ENCODE measurements at regions not wholly inside any gene's neighbourhood (a gene's known extent, or its start where the extent isn't known, plus 50 kb on each side); places are given as distances from the start of the nearest gene placed in this dataset.
"Not testable (repeated sequence)": the region's sequence is repeated elsewhere in the genome, so short reads cannot be mapped to it uniquely, and the experiment has no call there.

DNA sequence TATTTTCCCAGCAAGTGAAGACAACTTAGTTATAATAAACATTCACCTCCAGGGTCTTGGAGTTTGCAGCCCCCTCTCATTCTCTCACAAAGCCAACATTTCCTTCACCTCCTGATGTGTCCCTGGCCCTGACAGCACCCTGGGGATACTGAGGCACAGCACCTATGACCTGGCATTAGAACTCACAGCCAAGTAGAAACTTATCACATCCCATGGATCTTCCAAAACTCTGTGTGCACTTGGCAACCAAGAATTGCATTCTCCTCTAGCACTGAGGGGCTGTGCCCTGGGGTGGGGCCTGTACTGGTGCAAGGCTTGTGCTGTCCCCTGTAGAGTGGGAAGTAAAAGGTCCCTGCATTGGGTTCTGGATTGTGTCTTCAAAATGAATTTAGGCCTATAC is 116.7 kb upstream of the IGLL5 start:
- H3K4me1 ChIP-seq (ENCODE audit: control insufficient read depth, insufficient read depth, low read length) = no peaks in the 10 kb centered on the region
- peaks cover 22% of the 10 kb centered on the region for H3K27me3 ChIP-seq (ENCODE audit: control insufficient read depth, insufficient read depth, low read length, poor library complexity, severe bottlenecking)
- H3K36me3 ChIP-seq (ENCODE audit: control insufficient read depth, insufficient read depth, low read length) = no peaks in the 10 kb centered on the region
- no peaks in the 10 kb centered on the region for H3K9me3 ChIP-seq (ENCODE audit: control insufficient read depth, low read length)
- H3K4me3 ChIP-seq (ENCODE audit: insufficient read depth, low read depth, low read length) = no peak overlapping the region
- no peak overlapping the region for H3K27ac ChIP-seq (ENCODE audit: insufficient read depth, low read depth, low read length, poor library complexity, severe bottlenecking)

DNA sequence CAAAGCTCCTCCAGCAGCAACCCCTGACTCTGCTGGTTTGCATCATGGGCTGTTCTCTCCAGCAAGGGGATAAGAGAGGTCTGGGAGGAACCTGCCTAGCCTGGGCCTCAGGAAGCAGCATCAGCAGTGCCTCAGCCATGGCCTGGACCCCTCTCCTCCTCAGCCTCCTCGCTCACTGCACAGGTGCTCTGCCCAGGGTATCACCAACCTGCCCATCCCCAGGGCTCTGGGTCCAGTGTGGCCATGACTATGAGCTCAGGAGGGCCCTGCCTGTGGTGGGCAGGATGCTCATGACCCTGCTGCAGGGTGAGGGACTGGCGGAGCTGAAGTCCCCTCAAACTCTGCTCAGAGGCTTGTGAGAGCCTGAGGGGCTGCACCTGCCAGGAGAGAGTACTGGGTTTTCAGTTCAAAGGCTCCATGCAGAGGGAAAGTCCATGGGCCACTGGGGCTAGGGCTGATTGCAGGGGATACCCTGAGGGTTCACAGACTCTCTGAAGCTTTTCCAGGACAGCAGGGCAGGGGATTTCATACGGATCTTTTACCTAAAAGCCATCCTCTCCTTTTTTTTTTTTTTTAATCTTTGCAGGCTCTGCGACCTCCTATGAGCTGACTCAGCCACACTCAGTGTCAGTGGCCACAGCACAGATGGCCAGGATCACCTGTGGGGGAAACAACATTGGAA is 115.8 kb upstream of the IGLL5 start:
- H3K4me1 ChIP-seq (ENCODE audit: control insufficient read depth, insufficient read depth, low read length) = no peaks in the 10 kb centered on the region
- no peaks in the 10 kb centered on the region for H3K36me3 ChIP-seq (ENCODE audit: control insufficient read depth, insufficient read depth, low read length)
- no peak overlapping the region for H3K27ac ChIP-seq (ENCODE audit: insufficient read depth, low read depth, low read length, poor library complexity, severe bottlenecking)
- peaks cover 20% of the 10 kb centered on the region for H3K27me3 ChIP-seq (ENCODE audit: control insufficient read depth, insufficient read depth, low read length, poor library complexity, severe bottlenecking)
- 74 to 77% methylated on average over 4 of the region's 4 CpGs for WGBS, 2 experiments
- no peak overlapping the region for H3K4me3 ChIP-seq (ENCODE audit: insufficient read depth, low read depth, low read length)
- no peaks in the 10 kb centered on the region for H3K9me3 ChIP-seq (ENCODE audit: control insufficient read depth, low read length)

DNA sequence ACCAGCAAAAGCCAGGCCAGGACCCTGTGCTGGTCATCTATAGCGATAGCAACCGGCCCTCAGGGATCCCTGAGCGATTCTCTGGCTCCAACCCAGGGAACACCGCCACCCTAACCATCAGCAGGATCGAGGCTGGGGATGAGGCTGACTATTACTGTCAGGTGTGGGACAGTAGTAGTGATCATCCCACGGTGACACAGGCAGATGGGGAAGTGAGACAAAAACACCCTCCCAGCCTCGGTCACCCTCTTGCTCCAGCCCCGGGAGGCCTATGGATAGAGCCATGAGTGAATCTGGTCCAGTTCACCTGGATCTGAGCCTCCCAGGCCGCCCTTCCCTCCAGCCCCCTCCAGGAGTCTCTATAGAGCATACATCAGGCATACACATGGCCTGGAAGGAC is 115.2 kb upstream of the IGLL5 start:
- no peaks in the 10 kb centered on the region for H3K4me1 ChIP-seq (ENCODE audit: control insufficient read depth, insufficient read depth, low read length)
- peaks cover 18% of the 10 kb centered on the region for H3K27me3 ChIP-seq (ENCODE audit: control insufficient read depth, insufficient read depth, low read length, poor library complexity, severe bottlenecking)
- WGBS, 2 experiments = 82 to 87% methylated on average over 9 of the region's 9 CpGs
- no peaks in the 10 kb centered on the region for H3K9me3 ChIP-seq (ENCODE audit: control insufficient read depth, low read length)
- no peak overlapping the region for H3K27ac ChIP-seq (ENCODE audit: insufficient read depth, low read depth, low read length, poor library complexity, severe bottlenecking)
- H3K4me3 ChIP-seq (ENCODE audit: insufficient read depth, low read depth, low read length) = no peak overlapping the region
- H3K36me3 ChIP-seq (ENCODE audit: control insufficient read depth, insufficient read depth, low read length) = no peaks in the 10 kb centered on the region

DNA sequence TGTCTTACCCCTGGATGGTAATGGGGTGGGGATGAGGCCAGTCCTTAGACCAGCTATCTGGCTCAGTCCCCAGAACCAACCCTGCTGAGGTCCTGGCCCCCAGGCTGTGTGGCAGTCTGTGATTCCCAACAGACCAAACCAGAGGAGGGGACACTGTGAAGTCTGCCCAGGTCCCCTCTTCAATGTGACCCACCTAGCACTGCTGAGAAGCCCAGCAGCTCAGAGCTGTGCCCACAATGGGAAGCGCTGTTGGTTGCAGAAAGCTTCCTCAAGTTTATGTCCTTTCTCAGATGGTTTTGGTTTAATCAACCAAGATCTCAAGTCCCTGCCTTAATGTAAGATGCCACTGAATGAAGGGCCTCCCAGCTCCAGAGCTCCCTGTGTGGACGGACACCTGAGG is 114.7 kb upstream of the IGLL5 start:
- Histone ChIP-seq H3K27ac (ENCODE audit: insufficient read depth, low read depth, low read length, poor library complexity, severe bottlenecking) (no peak overlapping the region), H3K27me3 (ENCODE audit: control insufficient read depth, insufficient read depth, low read length, poor library complexity, severe bottlenecking) (peaks cover 21% of the 10 kb centered on the region)

DNA sequence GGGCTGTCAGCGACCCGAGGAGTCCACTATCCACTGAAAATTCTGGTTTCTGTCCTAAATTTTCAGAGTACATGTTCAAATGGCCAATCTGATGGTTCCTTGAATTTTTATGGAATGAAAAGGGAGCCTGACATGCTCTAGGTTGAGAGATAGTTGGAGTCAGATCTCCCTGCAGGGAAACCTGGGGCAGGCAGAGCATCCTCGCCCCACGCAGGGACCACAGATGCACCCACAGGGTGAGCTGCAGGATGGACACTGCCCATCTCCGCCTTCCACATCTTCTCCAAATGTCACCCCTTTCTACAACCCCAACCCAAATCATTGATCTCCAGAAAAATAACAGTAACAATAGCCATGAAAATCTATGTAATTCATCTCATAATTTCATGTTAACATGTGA is 114.2 kb upstream of the IGLL5 start:
- WGBS, 2 experiments = 85 to 90% methylated on average over 5 of the region's 5 CpGs
- H3K27me3 ChIP-seq (ENCODE audit: control insufficient read depth, insufficient read depth, low read length, poor library complexity, severe bottlenecking) = peaks cover 21% of the 10 kb centered on the region

More for the DNA sequence above, 114.7 kb upstream of the IGLL5 start:
- no peaks in the 10 kb centered on the region for H3K4me1 ChIP-seq (ENCODE audit: control insufficient read depth, insufficient read depth, low read length)
- H3K36me3 ChIP-seq (ENCODE audit: control insufficient read depth, insufficient read depth, low read length) = no peaks in the 10 kb centered on the region
- 90 to 92% methylated on average over 2 of the region's 2 CpGs for WGBS, 2 experiments
- H3K4me3 ChIP-seq (ENCODE audit: insufficient read depth, low read depth, low read length) = no peak overlapping the region
- no peaks in the 10 kb centered on the region for H3K9me3 ChIP-seq (ENCODE audit: control insufficient read depth, low read length)

DNA sequence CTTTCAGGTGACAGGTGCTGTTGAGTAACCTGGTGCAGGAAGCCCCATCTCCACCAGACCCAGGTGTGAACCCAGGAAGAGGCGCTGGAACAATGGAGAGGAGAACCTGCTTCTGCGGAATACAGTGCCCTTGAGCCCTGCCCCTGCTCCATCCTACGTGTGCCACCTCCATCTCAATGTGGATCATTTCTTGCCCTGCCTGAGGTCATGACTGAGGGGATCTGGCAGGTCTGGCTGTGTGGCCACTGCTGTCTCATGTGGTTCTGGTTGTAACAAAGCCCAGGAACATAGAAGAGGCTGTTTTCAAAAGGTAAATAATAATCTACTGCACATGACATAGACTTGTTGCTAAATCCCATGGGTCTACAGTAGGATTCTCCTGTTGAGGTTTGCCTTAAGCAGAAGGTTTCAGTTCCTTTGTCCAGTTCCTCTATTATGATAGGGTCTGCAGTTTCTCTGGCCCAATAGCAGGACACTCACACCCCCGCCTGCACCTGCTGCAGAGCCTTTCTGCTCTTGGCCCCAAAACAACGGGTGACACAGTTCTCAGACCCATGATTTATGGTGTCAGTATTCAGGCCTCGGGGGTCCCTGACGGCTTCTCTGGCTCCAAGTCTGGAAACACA is 113.5 kb upstream of the IGLL5 start:
- no peaks in the 10 kb centered on the region for H3K9me3 ChIP-seq (ENCODE audit: control insufficient read depth, low read length)
- H3K4me3 ChIP-seq (ENCODE audit: insufficient read depth, low read depth, low read length) = no peak overlapping the region
- H3K27ac ChIP-seq (ENCODE audit: insufficient read depth, low read depth, low read length, poor library complexity, severe bottlenecking) = no peak overlapping the region
- H3K27me3 ChIP-seq (ENCODE audit: control insufficient read depth, insufficient read depth, low read length, poor library complexity, severe bottlenecking) = peaks cover 18% of the 10 kb centered on the region
- no peaks in the 10 kb centered on the region for H3K4me1 ChIP-seq (ENCODE audit: control insufficient read depth, insufficient read depth, low read length)
- H3K36me3 ChIP-seq (ENCODE audit: control insufficient read depth, insufficient read depth, low read length) = no peaks in the 10 kb centered on the region
- 88% methylated on average over 7 of the region's 7 CpGs for WGBS, 2 experiments

More for the DNA sequence above, 114.2 kb upstream of the IGLL5 start:
- Histone ChIP-seq H3K36me3 (ENCODE audit: control insufficient read depth, insufficient read depth, low read length) (no peaks in the 10 kb centered on the region), H3K27ac (ENCODE audit: insufficient read depth, low read depth, low read length, poor library complexity, severe bottlenecking) (no peak overlapping the region), H3K4me1 (ENCODE audit: control insufficient read depth, insufficient read depth, low read length) (no peaks in the 10 kb centered on the region), H3K4me3 (ENCODE audit: insufficient read depth, low read depth, low read length) (no peak overlapping the region), H3K9me3 (ENCODE audit: control insufficient read depth, low read length) (no peaks in the 10 kb centered on the region)

DNA sequence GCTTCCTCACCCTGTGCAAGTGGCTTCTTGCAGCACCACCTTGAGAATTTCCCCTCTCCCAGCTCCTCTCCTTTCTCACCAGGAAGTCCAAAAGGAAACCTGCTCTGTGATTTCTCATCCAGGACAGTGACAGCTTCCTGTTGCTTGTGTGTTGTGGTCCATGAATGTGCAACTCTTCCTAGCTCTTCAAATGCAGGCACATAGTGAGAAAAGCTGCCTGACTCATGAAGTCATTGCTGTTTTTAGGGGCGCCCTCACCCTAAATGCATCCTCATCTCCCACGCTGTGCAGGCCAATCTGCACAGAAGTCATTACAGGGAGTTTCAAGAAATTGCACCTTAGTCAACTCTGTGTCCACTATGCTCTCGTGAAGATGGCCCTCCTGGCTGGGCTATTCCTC is 112.9 kb upstream of the IGLL5 start:
- peaks cover 12% of the 10 kb centered on the region for H3K27me3 ChIP-seq (ENCODE audit: control insufficient read depth, insufficient read depth, low read length, poor library complexity, severe bottlenecking)
- 85 to 87% methylated on average over 3 of the region's 3 CpGs for WGBS, 2 experiments
- H3K9me3 ChIP-seq (ENCODE audit: control insufficient read depth, low read length); H3K36me3 ChIP-seq (ENCODE audit: control insufficient read depth, insufficient read depth, low read length); H3K4me3 ChIP-seq (ENCODE audit: insufficient read depth, low read depth, low read length); H3K27ac ChIP-seq (ENCODE audit: insufficient read depth, low read depth, low read length, poor library complexity, severe bottlenecking); H3K4me1 ChIP-seq (ENCODE audit: control insufficient read depth, insufficient read depth, low read length): not testable (repeated sequence)

DNA sequence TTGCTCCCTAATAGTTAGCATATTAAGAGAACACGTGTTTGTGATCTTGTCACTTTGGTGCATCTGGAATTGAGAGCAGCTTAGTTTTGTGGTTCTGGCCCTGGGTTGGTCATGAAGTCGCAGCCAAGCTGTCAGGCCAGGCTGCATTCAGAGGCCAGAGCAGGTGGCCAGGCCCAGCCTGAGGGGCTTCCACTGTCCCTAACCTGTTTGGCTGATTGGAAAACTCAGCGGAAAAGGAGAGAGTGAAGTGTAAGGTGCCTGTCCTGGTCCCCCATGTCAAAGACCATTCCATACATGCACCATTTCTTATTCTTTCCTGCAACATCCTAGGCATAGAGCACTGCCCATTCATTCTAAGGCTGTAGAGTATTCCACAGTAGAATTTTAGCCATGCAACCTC is 111.5 kb upstream of the IGLL5 start:
- H3K4me3 ChIP-seq (ENCODE audit: insufficient read depth, low read depth, low read length) = no peak overlapping the region
- no peaks in the 10 kb centered on the region for H3K9me3 ChIP-seq (ENCODE audit: control insufficient read depth, low read length)
- H3K4me1 ChIP-seq (ENCODE audit: control insufficient read depth, insufficient read depth, low read length) = no peaks in the 10 kb centered on the region
- WGBS, 2 experiments = 73 to 94% methylated on average over 3 of the region's 3 CpGs
- no peaks in the 10 kb centered on the region for H3K36me3 ChIP-seq (ENCODE audit: control insufficient read depth, insufficient read depth, low read length)
- H3K27ac ChIP-seq (ENCODE audit: insufficient read depth, low read depth, low read length, poor library complexity, severe bottlenecking) = no peak overlapping the region
- peaks cover 12% of the 10 kb centered on the region for H3K27me3 ChIP-seq (ENCODE audit: control insufficient read depth, insufficient read depth, low read length, poor library complexity, severe bottlenecking)

DNA sequence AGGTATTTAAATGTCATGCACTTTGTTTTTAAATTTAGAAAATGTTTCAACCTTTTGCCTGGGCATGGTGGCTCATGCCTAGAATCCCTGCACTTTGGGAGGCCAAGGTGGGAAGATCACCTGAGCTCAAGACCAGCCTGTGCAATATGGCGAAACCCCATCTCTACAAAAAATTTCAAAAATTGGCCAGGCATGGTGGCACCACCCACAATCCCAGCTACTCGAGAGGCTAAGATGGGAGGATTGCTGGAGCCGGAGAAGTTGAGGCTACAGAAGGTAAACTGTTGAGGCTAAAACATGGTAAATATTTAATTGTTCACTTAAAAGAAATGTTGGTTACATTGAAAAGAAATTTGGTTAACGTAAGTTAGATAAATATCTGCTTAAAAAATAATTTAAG is 108.4 kb upstream of the IGLL5 start:
- no peaks in the 10 kb centered on the region for H3K9me3 ChIP-seq (ENCODE audit: control insufficient read depth, low read length)
- H3K27ac ChIP-seq (ENCODE audit: insufficient read depth, low read depth, low read length, poor library complexity, severe bottlenecking) = no peak overlapping the region
- WGBS, 2 experiments = 89 to 90% methylated on average over 4 of the region's 4 CpGs
- H3K36me3 ChIP-seq (ENCODE audit: control insufficient read depth, insufficient read depth, low read length) = no peaks in the 10 kb centered on the region
- H3K4me1 ChIP-seq (ENCODE audit: control insufficient read depth, insufficient read depth, low read length) = no peaks in the 10 kb centered on the region
- no peak overlapping the region for H3K4me3 ChIP-seq (ENCODE audit: insufficient read depth, low read depth, low read length)
- peaks cover 21% of the 10 kb centered on the region for H3K27me3 ChIP-seq (ENCODE audit: control insufficient read depth, insufficient read depth, low read length, poor library complexity, severe bottlenecking)

DNA sequence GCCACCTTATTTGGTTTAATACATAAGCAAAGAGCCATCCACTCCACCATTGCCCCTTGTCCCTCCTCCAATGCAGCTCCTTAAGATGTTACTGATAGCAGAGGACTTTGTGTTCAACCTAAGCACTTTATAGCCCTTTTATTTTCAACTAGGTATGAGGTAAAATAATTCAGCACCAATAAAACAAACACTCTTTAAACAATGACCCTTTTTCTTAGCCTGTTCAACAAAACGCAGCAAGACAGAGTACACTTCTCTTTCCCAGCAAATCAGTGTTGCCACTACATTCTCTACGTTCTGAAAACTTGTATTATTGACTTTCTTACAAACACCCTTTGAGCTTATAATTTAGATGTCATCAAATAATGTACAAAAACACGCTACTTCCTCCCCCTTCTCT is 104.0 kb upstream of the IGLL5 start:
- Histone ChIP-seq H3K4me1 (ENCODE audit: control insufficient read depth, insufficient read depth, low read length) (no peaks in the 10 kb centered on the region), H3K27me3 (ENCODE audit: control insufficient read depth, insufficient read depth, low read length, poor library complexity, severe bottlenecking) (peaks cover 19% of the 10 kb centered on the region), H3K4me3 (ENCODE audit: insufficient read depth, low read depth, low read length) (no peak overlapping the region), H3K9me3 (ENCODE audit: control insufficient read depth, low read length) (no peaks in the 10 kb centered on the region), H3K36me3 (ENCODE audit: control insufficient read depth, insufficient read depth, low read length) (no peaks in the 10 kb centered on the region), H3K27ac (ENCODE audit: insufficient read depth, low read depth, low read length, poor library complexity, severe bottlenecking) (no peak overlapping the region)
- 78 to 86% methylated on average over 3 of the region's 3 CpGs for WGBS, 2 experiments
